ENCODE measurements at regions not wholly inside any gene's neighbourhood (a gene's known extent, or its start where the extent isn't known, plus 50 kb on each side); places are given as distances from the start of the nearest gene placed in this dataset.

DNA sequence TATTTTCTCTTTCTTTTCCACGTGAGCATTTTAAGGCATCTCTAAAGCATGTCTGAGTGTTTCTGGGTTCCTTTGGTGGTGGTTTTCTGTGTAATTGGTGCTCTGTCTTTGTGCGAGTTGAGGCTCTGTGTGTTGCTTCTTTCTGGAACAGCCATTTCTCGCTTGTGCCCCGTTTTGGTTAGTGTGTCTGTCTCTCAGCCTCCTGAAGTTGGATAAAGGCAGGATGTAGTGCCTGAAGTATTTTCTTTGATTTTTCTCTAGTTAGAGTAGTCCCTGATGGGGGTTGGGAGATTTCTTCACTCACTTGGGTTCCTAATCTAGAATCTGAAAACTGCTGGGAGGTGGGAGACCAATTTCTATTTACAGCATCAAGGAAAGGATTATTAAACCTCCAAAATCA is 129.7 kb upstream of the TMEM161B start:
- no peak for TF ChIP-seq PPARA (CRISPR knock-in tag; IDR thresholded peaks at IDR 0.05; ENCODE audit: borderline replicate concordance)
- no peak for TF ChIP-seq SNAI2 (CRISPR knock-in tag; IDR thresholded peaks at IDR 0.05)
- TF ChIP-seq RARB (CRISPR knock-in tag; IDR thresholded peaks at IDR 0.05), result no peak
- TF ChIP-seq TCF4 (CRISPR knock-in tag; IDR thresholded peaks at IDR 0.05; ENCODE audit: borderline replicate concordance), result no peak
- no peak for TF ChIP-seq ZNF8 (CRISPR knock-in tag; IDR thresholded peaks at IDR 0.05)
- TF ChIP-seq ZFP3 (CRISPR knock-in tag; IDR thresholded peaks at IDR 0.05), result no peak
- TF ChIP-seq, protein P1, sequence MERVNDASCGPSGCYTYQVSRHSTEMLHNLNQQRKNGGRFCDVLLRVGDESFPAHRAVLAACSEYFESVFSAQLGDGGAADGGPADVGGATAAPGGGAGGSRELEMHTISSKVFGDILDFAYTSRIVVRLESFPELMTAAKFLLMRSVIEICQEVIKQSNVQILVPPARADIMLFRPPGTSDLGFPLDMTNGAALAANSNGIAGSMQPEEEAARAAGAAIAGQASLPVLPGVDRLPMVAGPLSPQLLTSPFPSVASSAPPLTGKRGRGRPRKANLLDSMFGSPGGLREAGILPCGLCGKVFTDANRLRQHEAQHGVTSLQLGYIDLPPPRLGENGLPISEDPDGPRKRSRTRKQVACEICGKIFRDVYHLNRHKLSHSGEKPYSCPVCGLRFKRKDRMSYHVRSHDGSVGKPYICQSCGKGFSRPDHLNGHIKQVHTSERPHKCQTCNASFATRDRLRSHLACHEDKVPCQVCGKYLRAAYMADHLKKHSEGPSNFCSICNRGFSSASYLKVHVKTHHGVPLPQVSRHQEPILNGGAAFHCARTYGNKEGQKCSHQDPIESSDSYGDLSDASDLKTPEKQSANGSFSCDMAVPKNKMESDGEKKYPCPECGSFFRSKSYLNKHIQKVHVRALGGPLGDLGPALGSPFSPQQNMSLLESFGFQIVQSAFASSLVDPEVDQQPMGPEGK (CRISPR knock-in tag; IDR thresholded peaks at IDR 0.05; ENCODE audit: borderline replicate concordance), result no peak
- no peak for TF ChIP-seq ARNTL (CRISPR knock-in tag; IDR thresholded peaks at IDR 0.05; ENCODE audit: borderline replicate concordance, low read depth)
- TF ChIP-seq ZNF70 (CRISPR knock-in tag; IDR thresholded peaks at IDR 0.05), result no peak

DNA sequence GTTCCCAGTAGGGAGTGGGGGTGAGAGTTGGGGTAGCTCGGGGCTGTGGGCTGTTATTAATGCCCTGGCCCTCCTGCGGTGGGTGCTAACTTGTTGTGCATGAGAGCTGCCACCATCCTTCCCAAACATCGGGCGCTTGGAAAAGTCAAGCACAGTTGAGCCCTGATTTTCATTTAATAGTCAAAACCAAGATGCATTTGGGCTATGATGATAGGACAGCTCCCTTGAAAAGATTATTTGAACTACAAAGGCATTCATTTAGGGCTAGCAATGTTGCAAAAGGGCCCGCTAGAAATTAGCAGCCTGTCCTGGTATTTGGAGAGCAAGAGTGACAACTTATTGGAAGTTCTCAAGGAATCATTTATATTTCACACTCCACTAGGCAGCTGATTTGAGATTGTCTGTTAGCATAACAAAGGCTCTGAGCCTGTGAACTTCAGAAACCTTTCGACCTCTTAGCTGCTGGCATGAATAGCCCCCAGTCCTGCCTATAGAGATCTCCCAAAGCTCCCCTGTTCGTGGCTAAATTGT is 128.2 kb upstream of the TMEM161B start:
- TF ChIP-seq ESRRG (CRISPR knock-in tag; IDR thresholded peaks at IDR 0.05), result no peak
- TF ChIP-seq, protein P2, sequence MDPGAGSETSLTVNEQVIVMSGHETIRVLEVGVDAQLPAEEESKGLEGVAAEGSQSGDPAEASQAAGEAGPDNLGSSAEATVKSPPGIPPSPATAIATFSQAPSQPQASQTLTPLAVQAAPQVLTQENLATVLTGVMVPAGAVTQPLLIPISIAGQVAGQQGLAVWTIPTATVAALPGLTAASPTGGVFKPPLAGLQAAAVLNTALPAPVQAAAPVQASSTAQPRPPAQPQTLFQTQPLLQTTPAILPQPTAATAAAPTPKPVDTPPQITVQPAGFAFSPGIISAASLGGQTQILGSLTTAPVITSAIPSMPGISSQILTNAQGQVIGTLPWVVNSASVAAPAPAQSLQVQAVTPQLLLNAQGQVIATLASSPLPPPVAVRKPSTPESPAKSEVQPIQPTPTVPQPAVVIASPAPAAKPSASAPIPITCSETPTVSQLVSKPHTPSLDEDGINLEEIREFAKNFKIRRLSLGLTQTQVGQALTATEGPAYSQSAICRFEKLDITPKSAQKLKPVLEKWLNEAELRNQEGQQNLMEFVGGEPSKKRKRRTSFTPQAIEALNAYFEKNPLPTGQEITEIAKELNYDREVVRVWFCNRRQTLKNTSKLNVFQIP (CRISPR knock-in tag; IDR thresholded peaks at IDR 0.05; ENCODE audit: borderline replicate concordance, low read depth), result no peak
- no peak for TF ChIP-seq PPARA (CRISPR knock-in tag; IDR thresholded peaks at IDR 0.05; ENCODE audit: borderline replicate concordance)
- TF ChIP-seq ZFP3 (CRISPR knock-in tag; IDR thresholded peaks at IDR 0.05), result no peak
- TF ChIP-seq SNAI2 (CRISPR knock-in tag; IDR thresholded peaks at IDR 0.05), result no peak
- no peak for TF ChIP-seq TCF4 (CRISPR knock-in tag; IDR thresholded peaks at IDR 0.05; ENCODE audit: borderline replicate concordance)
- TF ChIP-seq TOX (CRISPR knock-in tag; IDR thresholded peaks at IDR 0.05; ENCODE audit: borderline replicate concordance), result no peak
- TF ChIP-seq ZNF70 (CRISPR knock-in tag; IDR thresholded peaks at IDR 0.05), result no peak
- no peak for TF ChIP-seq ARNTL (CRISPR knock-in tag; IDR thresholded peaks at IDR 0.05; ENCODE audit: borderline replicate concordance, low read depth)
- no peak for TF ChIP-seq GLIS3 (CRISPR knock-in tag; IDR thresholded peaks at IDR 0.05)
- TF ChIP-seq, protein P3, sequence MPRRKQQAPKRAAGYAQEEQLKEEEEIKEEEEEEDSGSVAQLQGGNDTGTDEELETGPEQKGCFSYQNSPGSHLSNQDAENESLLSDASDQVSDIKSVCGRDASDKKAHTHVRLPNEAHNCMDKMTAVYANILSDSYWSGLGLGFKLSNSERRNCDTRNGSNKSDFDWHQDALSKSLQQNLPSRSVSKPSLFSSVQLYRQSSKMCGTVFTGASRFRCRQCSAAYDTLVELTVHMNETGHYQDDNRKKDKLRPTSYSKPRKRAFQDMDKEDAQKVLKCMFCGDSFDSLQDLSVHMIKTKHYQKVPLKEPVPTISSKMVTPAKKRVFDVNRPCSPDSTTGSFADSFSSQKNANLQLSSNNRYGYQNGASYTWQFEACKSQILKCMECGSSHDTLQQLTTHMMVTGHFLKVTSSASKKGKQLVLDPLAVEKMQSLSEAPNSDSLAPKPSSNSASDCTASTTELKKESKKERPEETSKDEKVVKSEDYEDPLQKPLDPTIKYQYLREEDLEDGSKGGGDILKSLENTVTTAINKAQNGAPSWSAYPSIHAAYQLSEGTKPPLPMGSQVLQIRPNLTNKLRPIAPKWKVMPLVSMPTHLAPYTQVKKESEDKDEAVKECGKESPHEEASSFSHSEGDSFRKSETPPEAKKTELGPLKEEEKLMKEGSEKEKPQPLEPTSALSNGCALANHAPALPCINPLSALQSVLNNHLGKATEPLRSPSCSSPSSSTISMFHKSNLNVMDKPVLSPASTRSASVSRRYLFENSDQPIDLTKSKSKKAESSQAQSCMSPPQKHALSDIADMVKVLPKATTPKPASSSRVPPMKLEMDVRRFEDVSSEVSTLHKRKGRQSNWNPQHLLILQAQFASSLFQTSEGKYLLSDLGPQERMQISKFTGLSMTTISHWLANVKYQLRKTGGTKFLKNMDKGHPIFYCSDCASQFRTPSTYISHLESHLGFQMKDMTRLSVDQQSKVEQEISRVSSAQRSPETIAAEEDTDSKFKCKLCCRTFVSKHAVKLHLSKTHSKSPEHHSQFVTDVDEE (CRISPR knock-in tag; IDR thresholded peaks at IDR 0.05), result no peak
- TF ChIP-seq ZNF565 (CRISPR knock-in tag; conservative IDR thresholded peaks at IDR 0.05; ENCODE audit: low read depth), result no peak
- no peak for TF ChIP-seq CSDC2 (CRISPR knock-in tag; IDR thresholded peaks at IDR 0.05)
- no peak for TF ChIP-seq OSR1 (CRISPR knock-in tag; IDR thresholded peaks at IDR 0.05)
- TF ChIP-seq BACH2 (CRISPR knock-in tag; IDR thresholded peaks at IDR 0.05; ENCODE audit: borderline replicate concordance), result no peak
- TF ChIP-seq ZC3H10 (CRISPR knock-in tag; IDR thresholded peaks at IDR 0.05), result no peak
- no peak for TF ChIP-seq ZNF8 (CRISPR knock-in tag; IDR thresholded peaks at IDR 0.05)
- TF ChIP-seq RARB (CRISPR knock-in tag; IDR thresholded peaks at IDR 0.05), result no peak
- TF ChIP-seq, protein P4, sequence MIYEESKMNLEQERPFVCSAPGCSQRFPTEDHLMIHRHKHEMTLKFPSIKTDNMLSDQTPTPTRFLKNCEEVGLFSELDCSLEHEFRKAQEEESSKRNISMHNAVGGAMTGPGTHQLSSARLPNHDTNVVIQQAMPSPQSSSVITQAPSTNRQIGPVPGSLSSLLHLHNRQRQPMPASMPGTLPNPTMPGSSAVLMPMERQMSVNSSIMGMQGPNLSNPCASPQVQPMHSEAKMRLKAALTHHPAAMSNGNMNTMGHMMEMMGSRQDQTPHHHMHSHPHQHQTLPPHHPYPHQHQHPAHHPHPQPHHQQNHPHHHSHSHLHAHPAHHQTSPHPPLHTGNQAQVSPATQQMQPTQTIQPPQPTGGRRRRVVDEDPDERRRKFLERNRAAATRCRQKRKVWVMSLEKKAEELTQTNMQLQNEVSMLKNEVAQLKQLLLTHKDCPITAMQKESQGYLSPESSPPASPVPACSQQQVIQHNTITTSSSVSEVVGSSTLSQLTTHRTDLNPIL (CRISPR knock-in tag; IDR thresholded peaks at IDR 0.05; ENCODE audit: low read depth), result no peak
- no peak for ATAC-seq

More for the DNA sequence above, 129.7 kb upstream of the TMEM161B start:
- ATAC-seq, result no peak

DNA sequence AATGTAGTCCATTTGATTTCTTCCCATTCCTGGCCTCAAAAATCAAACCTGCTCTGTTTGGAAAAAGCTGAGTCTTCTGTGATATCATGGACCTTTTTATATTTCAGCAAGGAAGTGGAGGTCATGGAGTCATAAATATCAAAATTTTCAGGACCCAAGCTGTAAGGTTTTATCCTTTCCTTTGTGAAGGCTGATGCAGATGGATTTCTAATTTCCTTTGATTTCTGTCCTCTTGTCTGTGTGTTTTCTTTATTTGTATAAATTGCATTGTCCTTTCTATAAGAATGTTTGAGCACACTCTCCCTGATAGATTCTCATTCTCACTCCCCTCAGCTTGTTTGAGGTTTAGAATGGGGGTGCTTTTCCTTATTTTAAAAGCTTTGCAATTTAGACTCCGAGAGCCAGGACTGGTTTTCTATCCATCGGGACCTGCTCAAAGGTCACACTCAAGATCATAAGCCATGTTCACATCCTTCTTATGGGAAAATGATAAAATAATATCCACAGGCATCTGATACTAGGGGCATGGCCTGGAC is 127.4 kb upstream of the TMEM161B start:
- ATAC-seq, result no peak
- TF ChIP-seq ZC3H10 (CRISPR knock-in tag; IDR thresholded peaks at IDR 0.05) (no peak), ESRRG (CRISPR knock-in tag; IDR thresholded peaks at IDR 0.05) (no peak), TCF4 (CRISPR knock-in tag; IDR thresholded peaks at IDR 0.05; ENCODE audit: borderline replicate concordance) (no peak), SNAI2 (CRISPR knock-in tag; IDR thresholded peaks at IDR 0.05) (no peak), ISL1 (CRISPR knock-in tag; IDR thresholded peaks at IDR 0.05) (no peak), ZFP30 (CRISPR knock-in tag; IDR thresholded peaks at IDR 0.05) (no peak), RARB (CRISPR knock-in tag; IDR thresholded peaks at IDR 0.05) (no peak), ARNTL (CRISPR knock-in tag; IDR thresholded peaks at IDR 0.05; ENCODE audit: borderline replicate concordance, low read depth) (no peak), ZNF70 (CRISPR knock-in tag; IDR thresholded peaks at IDR 0.05) (no peak), TOX (CRISPR knock-in tag; IDR thresholded peaks at IDR 0.05; ENCODE audit: borderline replicate concordance) (no peak), ZNF565 (CRISPR knock-in tag; conservative IDR thresholded peaks at IDR 0.05; ENCODE audit: low read depth) (no peak), BACH2 (CRISPR knock-in tag; IDR thresholded peaks at IDR 0.05; ENCODE audit: borderline replicate concordance) (no peak)
- TF ChIP-seq, protein P4 (CRISPR knock-in tag; IDR thresholded peaks at IDR 0.05; ENCODE audit: low read depth), result no peak
- TF ChIP-seq, protein P1 (CRISPR knock-in tag; IDR thresholded peaks at IDR 0.05; ENCODE audit: borderline replicate concordance), result no peak
- TF ChIP-seq, protein P5, sequence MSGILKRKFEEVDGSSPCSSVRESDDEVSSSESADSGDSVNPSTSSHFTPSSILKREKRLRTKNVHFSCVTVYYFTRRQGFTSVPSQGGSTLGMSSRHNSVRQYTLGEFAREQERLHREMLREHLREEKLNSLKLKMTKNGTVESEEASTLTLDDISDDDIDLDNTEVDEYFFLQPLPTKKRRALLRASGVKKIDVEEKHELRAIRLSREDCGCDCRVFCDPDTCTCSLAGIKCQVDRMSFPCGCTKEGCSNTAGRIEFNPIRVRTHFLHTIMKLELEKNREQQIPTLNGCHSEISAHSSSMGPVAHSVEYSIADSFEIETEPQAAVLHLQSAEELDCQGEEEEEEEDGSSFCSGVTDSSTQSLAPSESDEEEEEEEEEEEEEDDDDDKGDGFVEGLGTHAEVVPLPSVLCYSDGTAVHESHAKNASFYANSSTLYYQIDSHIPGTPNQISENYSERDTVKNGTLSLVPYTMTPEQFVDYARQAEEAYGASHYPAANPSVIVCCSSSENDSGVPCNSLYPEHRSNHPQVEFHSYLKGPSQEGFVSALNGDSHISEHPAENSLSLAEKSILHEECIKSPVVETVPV (CRISPR knock-in tag; IDR thresholded peaks at IDR 0.05), result no peak
